ENCODE measurements at regions not wholly inside any gene's neighbourhood (a gene's known extent, or its start where the extent isn't known, plus 50 kb on each side); places are given as distances from the start of the nearest gene placed in this dataset.

- TF ChIP-seq POLR2A (IDR thresholded peaks at IDR 0.05): no peak
- TF ChIP-seq CTCF (IDR thresholded peaks at IDR 0.05): no peak
Measured at GRCh38 chr13:112132142-112132541, 65.2 kb downstream of the SOX1 start.

All from testis (tissue), 2 donors.